ENCODE measurements at regions not wholly inside any gene's neighbourhood (a gene's known extent, or its start where the extent isn't known, plus 50 kb on each side); places are given as distances from the start of the nearest gene placed in this dataset.
A peak's percentile ranks its signal among the peaks of the same experiment; 100 is the strongest.

- no peak for DNase-seq
Measured at GRCh38 chr14:61190341-61190740, 90.8 kb downstream of the TMEM30B start.

GRCh38 chr14:61188978-61189808 is 91.9 kb downstream of the TMEM30B start:
- peak; percentile 59 for DNase-seq

GRCh38 chr14:61188196-61188595 is 92.9 kb downstream of the TMEM30B start:
- no peak for DNase-seq

GRCh38 chr14:61187196-61187905 is 93.8 kb downstream of the TMEM30B start:
- no peak for DNase-seq

GRCh38 chr14:61186341-61187195 is 94.6 kb downstream of the TMEM30B start:
- DNase-seq = no peak

GRCh38 chr14:61185534-61185933 is 95.6 kb downstream of the TMEM30B start:
- DNase-seq = no peak

- no peak for DNase-seq
Measured at GRCh38 chr14:61184112-61184511, 97.0 kb downstream of the TMEM30B start.

- DNase-seq = no peak
Measured at GRCh38 chr14:61183196-61183885, 97.8 kb downstream of the TMEM30B start.

- DNase-seq = no peak
Measured at GRCh38 chr14:61179796-61180398, 101.2 kb downstream of the TMEM30B start.

- DNase-seq = no peak
Measured at GRCh38 chr14:61179061-61179690, 102.0 kb downstream of the TMEM30B start.

GRCh38 chr14:61178226-61179060 is 102.7 kb downstream of the TMEM30B start:
- no peak for DNase-seq

- DNase-seq = no peak
Measured at GRCh38 chr14:61177279-61178225, 103.6 kb downstream of the TMEM30B start.

GRCh38 chr14:61176686-61177085 is 104.5 kb downstream of the TMEM30B start:
- DNase-seq = no peak

- no peak for DNase-seq
Measured at GRCh38 chr14:61174987-61175386, 106.2 kb downstream of the TMEM30B start.

- DNase-seq = no peak
Measured at GRCh38 chr14:61174441-61174891, 106.7 kb downstream of the TMEM30B start.

- no peak for DNase-seq
Measured at GRCh38 chr14:61171727-61172126, 109.4 kb downstream of the TMEM30B start.

GRCh38 chr14:61168141-61168540 is 113.0 kb downstream of the TMEM30B start:
- DNase-seq = no peak

- DNase-seq = no peak
Measured at GRCh38 chr14:61167642-61168041, 113.5 kb downstream of the TMEM30B start.

- no peak for DNase-seq
Measured at GRCh38 chr14:61160798-61161197, 120.3 kb downstream of the TMEM30B start.

Measured in activated CD8-positive, alpha-beta memory T cell treated with anti-CD3 and anti-CD28 coated beads for 24 hours (primary cell).